LoVo (cell line): ENCODE measurements at regions not wholly inside any gene's neighbourhood (a gene's known extent, or its start where the extent isn't known, plus 50 kb on each side); places are given as distances from the start of the nearest gene placed in this dataset.

Source experiments
- DNase-seq: peaks from one replicate; pipeline ENCODE4 v3.0.0-alpha.2; 2016; ENCODE audit warnings: low spot score

DNA sequence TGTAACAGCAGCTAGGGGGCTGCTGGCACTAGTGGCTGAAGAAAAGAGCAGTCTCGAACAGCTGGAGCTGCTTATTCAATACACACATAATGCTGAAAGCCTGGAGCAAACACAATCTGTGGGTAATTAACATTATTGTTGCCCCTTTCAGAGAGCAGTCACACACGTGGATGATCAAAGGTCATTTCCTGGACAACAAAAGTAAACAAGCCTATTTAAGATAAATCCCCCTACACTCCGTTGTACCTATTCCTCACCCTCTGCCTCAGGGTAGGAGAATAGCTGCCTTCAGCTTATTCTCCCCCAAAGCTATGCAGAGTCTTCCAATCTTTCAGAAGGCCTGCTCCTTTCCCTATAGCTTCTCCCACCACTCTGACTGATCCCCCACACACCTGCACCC, 803.9 kb downstream of the C4orf33 start:
- DNase-seq = peak; percentile 9

DNA sequence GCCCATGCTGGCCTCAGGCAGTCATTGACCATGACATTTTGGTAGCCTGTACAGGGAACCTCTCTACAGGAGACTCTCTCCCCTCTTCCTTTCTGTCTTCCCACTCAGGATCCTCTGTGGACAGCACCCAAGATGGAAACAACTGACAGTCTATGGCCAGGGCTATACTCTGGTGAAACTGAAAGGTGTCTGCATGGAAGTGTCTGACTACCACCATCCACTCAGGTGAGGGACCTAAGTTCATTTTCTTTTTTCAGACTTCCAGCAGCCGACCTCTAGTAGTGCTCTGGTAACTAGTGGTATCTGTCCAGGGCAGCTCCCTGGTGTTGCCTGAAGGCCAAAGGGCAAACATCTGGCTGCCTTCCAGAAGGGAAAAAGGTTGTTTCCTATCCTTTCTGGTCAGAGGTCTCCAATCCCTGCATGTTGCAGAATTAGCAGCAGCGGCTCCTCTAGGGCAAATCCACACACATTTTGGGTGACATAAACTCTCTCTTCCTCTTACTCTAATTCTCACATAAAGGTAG, 804.5 kb downstream of the C4orf33 start:
- no peak for DNase-seq

GRCh38 chr4:129901205-129901604, 805.3 kb downstream of the C4orf33 start:
- no peak for DNase-seq

DNA sequence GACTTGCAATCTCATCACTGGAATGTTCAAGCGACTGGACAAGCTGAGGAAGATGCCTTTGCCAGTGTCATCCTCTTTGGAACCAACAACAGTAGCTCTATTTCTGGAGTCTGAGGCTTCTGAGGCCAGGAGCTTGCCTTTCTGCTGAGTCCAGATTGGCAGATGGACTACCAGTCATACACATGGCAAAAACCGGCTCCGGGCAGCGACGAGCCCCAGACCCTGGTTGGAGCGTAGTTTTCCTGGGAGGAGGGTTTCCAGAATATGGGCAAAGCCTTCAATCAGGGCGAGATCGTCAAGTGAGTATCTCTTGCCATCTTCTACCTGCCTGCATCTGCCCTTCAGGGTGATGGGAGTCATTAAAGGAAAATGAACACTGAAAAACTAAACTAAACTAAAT, 807.9 kb downstream of the C4orf33 start:
- DNase-seq = no peak

- no peak for DNase-seq
These were observed 809.3 kb downstream of the C4orf33 start for GRCh38 chr4:129905256-129905655.

GRCh38 chr4:129908117-129908516, 812.2 kb downstream of the C4orf33 start:
- no peak for DNase-seq

GRCh38 chr4:129916991-129917390, 821.0 kb downstream of the C4orf33 start:
- no peak for DNase-seq

GRCh38 chr4:129917651-129918050, 821.7 kb downstream of the C4orf33 start:
- DNase-seq = no peak

GRCh38 chr4:129926936-129927335, 831.0 kb downstream of the C4orf33 start:
- DNase-seq = no peak

GRCh38 chr4:129929052-129929451, 833.1 kb downstream of the C4orf33 start:
- DNase-seq = no peak

- no peak for DNase-seq
These were observed 834.0 kb downstream of the C4orf33 start for GRCh38 chr4:129929984-129930383.

DNA sequence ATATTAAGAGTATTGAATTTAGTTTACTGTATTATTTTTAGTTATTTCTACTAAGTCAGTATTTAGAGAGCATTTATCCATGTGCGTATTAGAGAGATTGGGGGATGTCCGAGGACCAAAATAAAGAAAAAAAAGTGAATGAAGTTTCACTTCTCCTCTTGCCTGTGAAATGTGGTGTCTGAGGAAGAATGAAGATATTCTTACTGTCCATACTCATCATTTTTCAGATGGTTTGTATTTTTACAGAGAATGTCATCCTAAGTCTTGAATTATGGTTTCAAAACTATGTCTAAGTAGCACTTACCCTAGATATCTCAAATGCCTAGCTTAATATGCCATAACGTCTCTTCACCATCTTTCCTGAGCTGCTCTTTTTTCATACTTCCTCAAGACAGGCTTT, 854.3 kb downstream of the C4orf33 start:
- DNase-seq = no peak

DNA sequence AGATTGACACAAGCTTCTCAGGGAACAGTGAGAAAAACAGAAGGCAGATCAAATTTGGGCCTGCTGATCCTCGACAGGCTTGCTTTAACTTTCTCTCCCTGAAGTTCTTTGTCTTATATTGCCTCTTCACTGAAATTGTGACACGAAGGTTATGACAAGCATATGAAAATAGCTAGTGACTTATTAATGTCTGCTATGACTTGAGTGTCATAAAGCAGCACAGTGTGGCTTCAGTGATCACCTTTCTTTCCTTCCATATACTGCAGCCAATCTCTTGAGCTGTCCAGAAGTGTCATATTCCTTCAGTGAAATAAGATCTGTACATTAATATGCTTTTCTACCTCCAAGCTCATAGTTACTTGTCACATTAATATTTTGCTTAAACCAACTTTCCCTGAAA, 870.2 kb downstream of the C4orf33 start:
- DNase-seq = no peak

- DNase-seq = no peak
These were observed 872.4 kb downstream of the C4orf33 start for GRCh38 chr4:129968366-129968765.

DNA sequence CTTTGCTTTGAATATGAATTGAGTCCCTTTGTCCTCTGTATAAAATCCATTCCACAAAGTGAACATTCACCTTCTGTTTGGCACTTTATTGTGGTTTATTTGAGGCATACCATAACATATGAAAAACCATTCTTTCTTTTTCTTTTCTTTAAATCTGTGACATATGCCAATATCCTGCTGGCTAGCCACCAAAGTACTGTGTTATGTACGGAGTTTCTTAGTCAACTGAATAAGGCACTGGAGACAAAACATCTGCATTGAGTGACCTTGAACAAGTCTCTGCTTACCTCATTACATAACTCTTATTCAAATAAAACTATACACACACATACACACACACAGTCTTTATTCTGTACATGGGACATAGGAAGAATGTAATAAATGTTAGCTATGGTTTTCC, 872.8 kb downstream of the C4orf33 start:
- DNase-seq = no peak

GRCh38 chr4:129970801-129971200, 874.8 kb downstream of the C4orf33 start:
- DNase-seq = no peak

DNA sequence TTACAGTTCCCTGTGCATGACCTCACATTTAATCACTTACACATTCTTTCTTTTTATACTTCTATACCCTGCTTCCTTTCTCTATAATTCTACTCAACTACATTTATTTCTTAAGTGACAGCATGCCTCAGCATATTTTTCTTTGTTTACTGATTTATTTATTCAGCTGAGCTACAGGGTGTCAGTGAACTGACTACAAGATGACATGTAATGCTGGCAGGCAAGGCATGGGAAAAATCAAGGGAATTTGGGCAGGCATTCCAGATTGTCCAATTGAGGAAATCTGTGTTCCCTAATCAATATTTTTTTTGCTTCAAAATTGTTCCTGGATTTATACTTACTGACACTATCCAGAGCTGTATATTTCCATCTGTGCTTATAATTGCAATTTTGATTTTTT, 875.5 kb downstream of the C4orf33 start:
- no peak for DNase-seq

DNA sequence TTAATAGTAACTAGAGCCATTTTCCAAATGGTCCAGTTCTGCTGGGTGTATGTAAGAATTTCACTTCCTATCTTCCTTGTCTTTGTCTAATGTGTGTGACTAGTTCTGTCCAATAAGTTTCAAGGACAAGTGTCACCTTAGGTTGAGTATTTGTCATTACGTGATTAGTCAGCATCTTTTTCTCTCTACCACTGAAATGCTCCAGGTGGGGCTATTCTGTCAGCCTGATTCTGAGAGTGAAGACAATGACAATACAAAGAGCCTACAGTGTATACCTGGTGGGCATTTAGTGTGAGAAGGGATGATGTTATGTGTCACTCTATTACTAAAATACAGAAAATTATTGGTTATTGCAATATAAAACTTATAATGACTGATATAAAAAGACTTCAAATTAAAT, 876.3 kb downstream of the C4orf33 start:
- no peak for DNase-seq

DNA sequence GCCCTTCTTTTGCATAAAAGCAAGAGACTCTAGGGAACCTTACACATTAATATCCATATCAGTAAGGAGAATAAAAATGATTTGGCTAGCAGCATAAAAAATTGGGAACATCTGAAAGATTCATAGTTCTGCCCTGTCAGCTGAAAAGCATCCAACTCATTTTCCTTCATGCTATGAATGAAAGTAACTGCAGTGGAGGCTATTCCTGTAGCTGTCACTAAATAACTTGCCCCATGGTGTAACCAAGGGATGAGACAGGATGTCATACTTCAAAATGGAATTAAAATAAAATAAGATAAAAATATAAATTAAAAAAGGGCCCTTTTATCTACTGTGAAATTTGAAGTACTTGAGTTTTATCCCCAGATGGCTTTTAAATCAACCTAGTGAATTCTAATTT, 878.8 kb downstream of the C4orf33 start:
- no peak for DNase-seq

- no peak for DNase-seq
These were observed 882.4 kb downstream of the C4orf33 start for GRCh38 chr4:129978315-129978714.

- no peak for DNase-seq
These were observed 893.0 kb downstream of the C4orf33 start for GRCh38 chr4:129988957-129989356.

DNA sequence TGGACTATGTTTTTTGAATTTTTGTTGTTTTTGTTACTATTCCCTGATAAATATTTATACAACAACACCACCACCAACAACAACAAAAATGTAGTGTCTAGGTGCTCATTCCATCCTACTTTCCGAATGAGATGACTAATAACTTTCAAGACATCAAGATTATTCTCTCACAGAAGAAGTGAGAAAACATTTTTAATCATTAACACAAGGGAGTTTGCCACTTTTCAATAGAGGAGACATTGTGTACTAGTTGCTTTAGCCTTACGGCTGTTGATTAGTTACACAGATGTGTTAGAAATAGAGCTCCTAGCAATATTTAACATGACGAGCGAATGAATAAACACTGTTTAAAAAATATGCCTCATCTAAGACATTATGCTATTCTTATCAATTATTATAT, 898.8 kb downstream of the C4orf33 start:
- DNase-seq = no peak

DNA sequence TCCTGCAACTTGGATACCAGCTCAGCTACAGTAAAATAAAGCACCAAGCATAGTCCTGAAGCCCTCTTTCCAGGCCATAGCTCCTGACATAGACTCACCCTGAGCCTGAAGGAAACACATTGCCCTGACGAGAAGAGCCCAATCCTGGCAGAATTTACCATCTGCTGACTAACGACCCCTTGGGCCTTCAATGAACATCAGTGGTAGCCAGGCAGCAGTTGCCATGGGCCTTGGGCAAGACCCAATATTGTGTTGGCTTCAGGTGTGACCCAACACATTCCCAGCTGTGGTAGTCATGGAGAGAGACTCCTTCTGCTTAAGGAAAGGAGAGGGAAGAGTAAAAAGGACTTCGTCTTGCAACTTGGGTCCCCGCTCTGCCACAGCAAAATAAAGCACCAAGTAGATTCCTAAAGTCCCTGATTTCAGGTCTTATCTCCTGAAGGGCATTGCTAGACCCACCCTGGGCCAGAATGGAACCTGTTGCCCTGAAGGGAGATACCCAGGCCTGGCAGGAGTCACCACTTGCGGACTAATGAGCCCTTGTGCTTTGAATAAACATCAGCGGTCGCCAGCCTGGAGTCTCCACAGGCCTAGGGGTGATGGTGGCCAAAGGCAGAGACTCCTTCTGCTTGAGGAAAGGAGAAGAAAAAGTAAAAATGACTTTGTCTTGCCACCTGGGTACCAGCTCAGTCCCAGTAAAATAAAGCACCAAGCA, 902.6 kb downstream of the C4orf33 start:
- no peak for DNase-seq

DNA sequence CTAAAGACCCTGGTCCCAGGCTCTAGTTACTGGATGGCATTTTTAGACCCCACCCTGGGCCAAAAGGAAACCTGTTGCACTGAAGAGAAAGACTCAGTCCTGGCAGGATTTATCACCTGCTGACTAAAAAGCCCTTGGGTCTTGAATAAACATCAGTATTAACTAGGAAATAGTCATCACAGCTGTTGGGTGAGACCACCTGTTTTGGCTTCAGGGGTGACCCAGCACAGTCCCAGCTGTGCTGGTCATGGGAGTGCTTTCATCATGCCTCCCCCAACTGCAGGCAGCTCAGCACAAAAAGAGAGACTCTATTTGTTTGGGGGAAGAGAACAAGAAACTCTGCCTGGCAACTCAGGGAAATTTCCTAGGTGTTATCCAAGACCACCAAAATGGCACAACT, 903.2 kb downstream of the C4orf33 start:
- no peak for DNase-seq
